GM19372 (cell line): ENCODE measurements at regions not wholly inside any gene's neighbourhood (a gene's known extent, or its start where the extent isn't known, plus 50 kb on each side); places are given as distances from the start of the nearest gene placed in this dataset.

Experiments
- ATAC-seq: cut with Tn5 transposase; IDR thresholded peaks from one replicate; pipeline ENCODE4 v1.9.1; 2021; ENCODE audit warnings: mild to moderate bottlenecking, low read depth, moderate library complexity; ENCODE audit not compliant: unreplicated experiment

GRCh38 chr10:4596951-4597350 is 229.1 kb upstream of the AKR1E2 start:
- no peak for ATAC-seq

- ATAC-seq: no peak
Observed at GRCh38 chr10:4595719-4596319, 230.2 kb upstream of the AKR1E2 start.

GRCh38 chr10:4590807-4591206 is 235.2 kb upstream of the AKR1E2 start:
- no peak for ATAC-seq

GRCh38 chr10:4588824-4589223 is 237.2 kb upstream of the AKR1E2 start:
- no peak for ATAC-seq

GRCh38 chr10:4587466-4587865 is 238.5 kb upstream of the AKR1E2 start:
- ATAC-seq: no peak

- no peak for ATAC-seq
Observed at GRCh38 chr10:4586776-4587175, 239.2 kb upstream of the AKR1E2 start.

GRCh38 chr10:4581929-4582328 is 244.1 kb upstream of the AKR1E2 start:
- no peak for ATAC-seq

GRCh38 chr10:4579844-4580243 is 246.2 kb upstream of the AKR1E2 start:
- ATAC-seq: no peak

- no peak for ATAC-seq
Observed at GRCh38 chr10:4576206-4576605, 249.8 kb upstream of the AKR1E2 start.

GRCh38 chr10:4569151-4569550 is 256.9 kb upstream of the AKR1E2 start:
- ATAC-seq: no peak

GRCh38 chr10:4568731-4569130 is 257.3 kb upstream of the AKR1E2 start:
- no peak for ATAC-seq

GRCh38 chr10:4568086-4568485 is 257.9 kb upstream of the AKR1E2 start:
- no peak for ATAC-seq

GRCh38 chr10:4567637-4568036 is 258.4 kb upstream of the AKR1E2 start:
- ATAC-seq: no peak

GRCh38 chr10:4566011-4566410 is 260.0 kb upstream of the AKR1E2 start:
- ATAC-seq: no peak

- no peak for ATAC-seq
Observed at GRCh38 chr10:4561296-4561695, 264.7 kb upstream of the AKR1E2 start.

GRCh38 chr10:4557469-4557868 is 268.5 kb upstream of the AKR1E2 start:
- no peak for ATAC-seq

- ATAC-seq: no peak
Observed at GRCh38 chr10:4556527-4556926, 269.5 kb upstream of the AKR1E2 start.

GRCh38 chr10:4555920-4556319 is 270.1 kb upstream of the AKR1E2 start:
- ATAC-seq: no peak

GRCh38 chr10:4549139-4549653 is 276.8 kb upstream of the AKR1E2 start:
- ATAC-seq: no peak

- no peak for ATAC-seq
Observed at GRCh38 chr10:4546931-4547330, 279.1 kb upstream of the AKR1E2 start.

GRCh38 chr10:4546500-4546899 is 279.5 kb upstream of the AKR1E2 start:
- ATAC-seq: no peak

- no peak for ATAC-seq
Observed at GRCh38 chr10:4545062-4545461, 280.9 kb upstream of the AKR1E2 start.
